Stimulated activated CD4-positive, alpha-beta T cell treated with anti-CD3 and anti-CD28 coated beads, Interleukin-12 subunit alpha, Interleukin-12 subunit beta, amount 100 ng/mL, for 24 hours (primary cell): ENCODE measurements at regions not wholly inside any gene's neighbourhood (a gene's known extent, or its start where the extent isn't known, plus 50 kb on each side); places are given as distances from the start of the nearest gene placed in this dataset.

Experiments used
- DNase-seq, 2 experiments: peaks; one replicate each; pipeline ENCODE4 v3.0.0-alpha.2; 2020; ENCODE audit warnings: low read depth in 2 of 2

DNA sequence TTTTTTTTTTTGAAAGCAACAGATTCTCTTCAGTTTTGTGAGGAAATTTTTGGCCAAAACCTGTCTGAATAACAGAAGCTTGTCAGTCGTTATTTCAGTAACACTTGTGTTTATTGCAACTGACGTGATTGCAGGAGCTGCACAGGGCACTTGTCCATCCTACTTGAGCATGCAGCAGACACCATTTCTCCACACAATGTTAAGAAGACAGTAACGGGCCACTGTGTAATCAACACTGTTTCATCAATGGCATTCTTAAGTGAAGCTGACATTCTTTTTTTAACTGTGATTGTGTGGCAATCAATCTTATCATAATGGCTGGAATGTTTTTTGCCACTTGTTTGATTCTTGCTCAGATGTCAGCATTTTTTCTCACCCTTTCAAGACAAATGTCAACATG is 50.1 kb upstream of the PIEZO2 start:
- no peak for DNase-seq
